AG04449 (cell line): ENCODE measurements at regions not wholly inside any gene's neighbourhood (a gene's known extent, or its start where the extent isn't known, plus 50 kb on each side); places are given as distances from the start of the nearest gene placed in this dataset.

Experiments used
- CTCF ChIA-PET: fragments of 350-600 bp; formaldehyde crosslinking; extraction: SDS; loops from one replicate; lab custom pipeline; 2021; ENCODE audit warnings: antibody characterized with exemption; lab: Yijun Ruan, JAX
- POLR2A ChIA-PET: fragments of 400-600, 350-600 bp; formaldehyde crosslinking; extraction: SDS; loops from one replicate; lab custom pipeline; 2020; ENCODE audit warnings: antibody characterized with exemption, inconsistent platforms; lab: Yijun Ruan, JAX
- DNase-seq: peaks from one replicate; pipeline ENCODE4 v3.0.0-alpha.2; 2010; ENCODE audit warnings: low read depth, low spot score
- H3K4me3 ChIP-seq: 2 replicates; pipeline ENCODE4 v1.5.1; 2011; ENCODE audit warnings: low read depth, mild to moderate bottlenecking, control low read depth, low read length
- TF ChIP-seq, protein P1 (sequence below): IDR thresholded peaks from one replicate; pipeline ENCODE4 v1.5.1; 2011; ENCODE audit warnings: mild to moderate bottlenecking, moderate library complexity, low read length, control low read depth, inconsistent platforms; ENCODE audit not compliant: insufficient read depth; ENCODE audit errors: missing control alignments

- ChIA-PET CTCF (interaction anchor here (1.1 kb wide), 1 partner anchor 798 kb away, joined by 5 read pairs; no protein-coding TSS in a partner anchor), POLR2A (no interaction called here)
- TF ChIP-seq, protein P1, sequence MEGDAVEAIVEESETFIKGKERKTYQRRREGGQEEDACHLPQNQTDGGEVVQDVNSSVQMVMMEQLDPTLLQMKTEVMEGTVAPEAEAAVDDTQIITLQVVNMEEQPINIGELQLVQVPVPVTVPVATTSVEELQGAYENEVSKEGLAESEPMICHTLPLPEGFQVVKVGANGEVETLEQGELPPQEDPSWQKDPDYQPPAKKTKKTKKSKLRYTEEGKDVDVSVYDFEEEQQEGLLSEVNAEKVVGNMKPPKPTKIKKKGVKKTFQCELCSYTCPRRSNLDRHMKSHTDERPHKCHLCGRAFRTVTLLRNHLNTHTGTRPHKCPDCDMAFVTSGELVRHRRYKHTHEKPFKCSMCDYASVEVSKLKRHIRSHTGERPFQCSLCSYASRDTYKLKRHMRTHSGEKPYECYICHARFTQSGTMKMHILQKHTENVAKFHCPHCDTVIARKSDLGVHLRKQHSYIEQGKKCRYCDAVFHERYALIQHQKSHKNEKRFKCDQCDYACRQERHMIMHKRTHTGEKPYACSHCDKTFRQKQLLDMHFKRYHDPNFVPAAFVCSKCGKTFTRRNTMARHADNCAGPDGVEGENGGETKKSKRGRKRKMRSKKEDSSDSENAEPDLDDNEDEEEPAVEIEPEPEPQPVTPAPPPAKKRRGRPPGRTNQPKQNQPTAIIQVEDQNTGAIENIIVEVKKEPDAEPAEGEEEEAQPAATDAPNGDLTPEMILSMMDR = no peak
- DNase-seq = no peak
- no peak overlapping the region for H3K4me3 ChIP-seq
These were observed 242.8 kb downstream of the TGFB2 start for GRCh38 chr1:218587900-218588299.

- POLR2A ChIA-PET = no interaction called here
These were observed 243.5 kb downstream of the TGFB2 start for GRCh38 chr1:218588540-218589172.

GRCh38 chr1:218589487-218589886 lies 244.4 kb downstream of the TGFB2 start:
- no peak for DNase-seq
- TF ChIP-seq, protein P1 = no peak
- CTCF ChIA-PET = interaction anchor here (0.9 kb wide), 1 partner anchor 28 kb away, joined by 3 read pairs; no protein-coding TSS in a partner anchor
- POLR2A ChIA-PET = no interaction called here
- H3K4me3 ChIP-seq = no peak overlapping the region

More at GRCh38 chr1:218588540-218589172, 243.5 kb downstream of the TGFB2 start:
- no peak for DNase-seq
- CTCF ChIA-PET = interaction anchor here (0.9 kb wide), 1 partner anchor 29 kb away, joined by 3 read pairs; no protein-coding TSS in a partner anchor
- TF ChIP-seq, protein P1 = no peak
- no peak overlapping the region for H3K4me3 ChIP-seq

- TF ChIP-seq, protein P1 = no peak
- POLR2A ChIA-PET = no interaction called here
These were observed 246.8 kb downstream of the TGFB2 start for GRCh38 chr1:218591966-218592365.

GRCh38 chr1:218592688-218593087 lies 247.6 kb downstream of the TGFB2 start:
- POLR2A ChIA-PET = interaction anchor here (0.6 kb wide), 1 partner anchor 100 kb away, joined by 3 read pairs; no protein-coding TSS in a partner anchor

More at GRCh38 chr1:218591966-218592365, 246.8 kb downstream of the TGFB2 start:
- CTCF ChIA-PET = no interaction called here
- DNase-seq = no peak
- no peak overlapping the region for H3K4me3 ChIP-seq

DNA sequence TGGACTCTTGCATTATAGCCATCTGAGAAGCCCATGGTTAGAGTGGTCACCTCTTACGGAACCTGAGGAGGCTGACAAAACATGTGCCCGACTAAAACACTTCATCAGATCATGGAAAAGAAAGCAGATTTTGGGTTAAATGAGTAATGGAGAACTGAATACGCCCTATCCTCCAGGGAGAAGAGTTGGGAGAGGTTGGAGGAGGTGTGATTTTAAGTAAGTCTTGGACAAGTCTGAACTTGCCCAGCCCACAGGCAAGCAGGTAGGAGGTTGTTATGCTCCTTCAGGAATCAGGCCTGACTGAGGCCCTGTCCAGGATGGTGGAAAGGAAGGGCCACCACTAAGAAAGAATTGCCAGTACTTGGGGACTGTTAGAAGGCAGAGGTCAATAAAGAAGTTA lies 255.8 kb downstream of the TGFB2 start:
- POLR2A ChIA-PET = no interaction called here
- CTCF ChIA-PET = no interaction called here
- DNase-seq = no peak
- TF ChIP-seq, protein P1 = no peak
- no peak overlapping the region for H3K4me3 ChIP-seq

More at GRCh38 chr1:218592688-218593087, 247.6 kb downstream of the TGFB2 start:
- CTCF ChIA-PET = no interaction called here
- peak; percentile 37 for DNase-seq
- TF ChIP-seq, protein P1 = no peak
- no peak overlapping the region for H3K4me3 ChIP-seq
